ENCODE measurements at regions not wholly inside any gene's neighbourhood (a gene's known extent, or its start where the extent isn't known, plus 50 kb on each side); places are given as distances from the start of the nearest gene placed in this dataset.

DNA sequence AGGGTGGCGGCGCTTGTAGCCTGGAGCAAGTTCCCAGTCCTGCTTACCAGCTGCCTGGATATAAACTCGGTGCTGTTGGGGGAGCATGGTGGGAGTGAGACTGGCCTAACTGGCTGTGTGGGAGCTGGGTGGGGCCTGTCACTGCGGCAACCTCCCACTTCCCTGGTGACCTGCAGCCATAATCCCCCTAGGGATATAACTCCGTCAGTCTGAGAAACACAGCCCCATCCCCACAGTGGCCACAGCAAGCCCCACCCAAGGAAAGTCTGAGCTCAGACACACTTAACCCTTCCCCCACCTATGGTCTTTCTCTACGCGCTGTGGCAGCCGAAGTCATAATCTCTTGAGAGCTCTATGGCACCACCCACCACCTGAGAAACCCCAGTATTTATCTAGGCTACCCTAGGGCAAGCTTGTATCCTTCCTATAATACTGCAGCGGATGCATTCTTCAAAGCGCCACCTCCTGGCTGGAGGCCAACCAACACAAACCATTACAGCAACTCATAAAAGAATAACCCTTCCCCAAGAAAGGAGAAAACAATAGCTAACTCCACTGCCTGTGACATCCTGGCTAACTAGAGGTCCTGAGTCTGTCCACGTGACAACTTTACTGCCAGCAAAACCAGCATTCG, 57.4 kb downstream of the ZNF648 start:
- no peaks in the 10 kb centered on the region for H3K9me3 ChIP-seq (replicated peaks; ENCODE audit: control insufficient read depth, low read depth, low read length)
- H3K27ac ChIP-seq (ENCODE audit: low read length), result no peak overlapping the region
- no peak for DNase-seq
- H3K4me1 ChIP-seq (ENCODE audit: control insufficient read depth, insufficient read depth, low read length), result peaks cover 3% of the 10 kb centered on the region
- H3K4me3 ChIP-seq (ENCODE audit: low read length), result no peak overlapping the region
- no peaks in the 10 kb centered on the region for H3K36me3 ChIP-seq (ENCODE audit: control insufficient read depth, insufficient read depth, low read length)
- H3K27me3 ChIP-seq (ENCODE audit: control insufficient read depth, insufficient read depth, low read length), result no peaks in the 10 kb centered on the region
- WGBS (ENCODE audit: insufficient coverage), result 77% methylated on average over 7 of the region's 12 CpGs

DNA sequence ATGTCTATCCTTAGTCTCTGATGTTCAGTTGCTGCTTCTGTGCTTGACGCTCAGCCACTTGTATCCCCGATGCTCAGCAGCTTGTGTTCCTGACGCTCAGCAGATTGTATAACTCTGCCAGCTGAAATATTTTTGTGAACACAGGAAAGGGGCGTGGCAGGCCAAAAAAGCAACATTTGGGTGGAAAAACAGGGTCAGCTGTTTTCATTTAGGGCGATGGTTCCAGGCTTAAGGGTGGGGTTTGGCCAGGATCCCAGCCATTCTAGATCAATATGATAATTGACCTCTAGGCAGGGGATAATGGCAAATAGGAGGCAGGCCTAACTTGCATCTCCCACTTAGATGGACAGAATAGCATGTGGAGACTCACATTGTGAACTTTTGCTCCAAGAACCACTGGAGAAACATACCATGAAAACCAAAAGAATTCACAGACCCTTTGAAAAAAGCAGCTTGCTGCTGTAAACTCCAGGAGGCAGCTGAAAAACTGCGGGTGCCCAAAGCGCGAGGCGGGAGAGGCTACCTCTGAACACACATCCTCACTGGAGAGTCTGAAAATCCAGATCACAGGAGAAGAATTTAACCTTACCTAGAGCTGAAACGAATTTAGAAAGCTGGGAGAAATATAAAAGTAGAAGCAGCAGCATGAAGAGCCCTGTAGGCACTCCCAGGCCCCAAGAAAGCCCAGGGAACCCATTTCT, 58.3 kb downstream of the ZNF648 start:
- 47% methylated on average over 5 of the region's 10 CpGs for WGBS (ENCODE audit: insufficient coverage)
- H3K27me3 ChIP-seq (ENCODE audit: control insufficient read depth, insufficient read depth, low read length), result no peaks in the 10 kb centered on the region

DNA sequence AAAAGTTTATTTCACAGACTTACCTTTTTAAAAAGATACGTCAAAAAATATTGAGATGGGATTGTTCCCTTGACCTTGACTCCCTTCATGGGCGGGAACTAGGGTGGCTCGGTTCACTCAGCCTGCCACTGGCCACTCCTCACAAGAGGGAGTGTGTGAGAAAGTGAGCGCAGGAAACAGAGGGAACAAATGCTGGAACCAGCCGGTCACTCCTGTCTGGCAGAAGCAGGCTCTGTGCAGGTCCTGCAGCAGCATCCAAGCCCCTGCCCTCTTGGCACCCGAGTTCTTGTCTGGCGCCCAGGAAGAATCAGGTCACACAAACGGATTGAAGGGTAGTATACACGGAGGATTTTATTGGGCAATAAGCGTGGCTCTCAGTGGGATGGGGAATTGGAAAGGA, 58.9 kb downstream of the ZNF648 start:
- Histone ChIP-seq H3K4me3 (ENCODE audit: low read length) (no peak overlapping the region), H3K27ac (ENCODE audit: low read length) (no peak overlapping the region), H3K36me3 (ENCODE audit: control insufficient read depth, insufficient read depth, low read length) (no peaks in the 10 kb centered on the region), H3K27me3 (ENCODE audit: control insufficient read depth, insufficient read depth, low read length) (no peaks in the 10 kb centered on the region), H3K4me1 (ENCODE audit: control insufficient read depth, insufficient read depth, low read length) (peaks cover 3% of the 10 kb centered on the region), H3K9me3 (replicated peaks; ENCODE audit: control insufficient read depth, low read depth, low read length) (no peaks in the 10 kb centered on the region)
- DNase-seq, result no peak
- WGBS (ENCODE audit: insufficient coverage), result 54% methylated on average over 6 of the region's 10 CpGs

More for the DNA sequence above, 58.3 kb downstream of the ZNF648 start:
- H3K4me1 ChIP-seq (ENCODE audit: control insufficient read depth, insufficient read depth, low read length), result peaks cover 3% of the 10 kb centered on the region
- H3K27ac ChIP-seq (ENCODE audit: low read length), result no peak overlapping the region
- no peak overlapping the region for H3K4me3 ChIP-seq (ENCODE audit: low read length)
- peak; percentile 22 for DNase-seq
- H3K9me3 ChIP-seq (replicated peaks; ENCODE audit: control insufficient read depth, low read depth, low read length), result no peaks in the 10 kb centered on the region
- H3K36me3 ChIP-seq (ENCODE audit: control insufficient read depth, insufficient read depth, low read length), result no peaks in the 10 kb centered on the region

DNA sequence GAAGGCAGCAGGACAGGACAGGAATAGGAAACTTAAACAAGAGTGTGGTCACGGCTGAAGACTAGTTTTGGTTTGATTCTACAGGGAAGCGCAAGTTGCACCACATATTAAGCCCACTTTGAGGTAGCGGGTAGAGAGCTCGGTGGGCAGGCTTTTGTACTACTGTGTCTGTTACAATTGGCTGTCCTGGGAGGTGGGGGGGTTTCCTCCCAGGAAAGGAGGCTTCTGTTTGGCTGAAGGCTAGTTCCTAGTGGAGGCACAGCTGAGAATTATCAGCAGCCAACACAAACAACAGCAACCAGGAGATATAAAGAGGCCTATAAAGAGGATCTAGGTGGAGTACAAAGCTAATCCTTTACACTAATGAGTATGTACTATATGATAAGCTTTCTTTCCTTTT, 62.7 kb downstream of the ZNF648 start:
- no peak for DNase-seq
- 83% methylated on average over 3 of the region's 4 CpGs for WGBS (ENCODE audit: insufficient coverage)
- H3K9me3 ChIP-seq (replicated peaks; ENCODE audit: control insufficient read depth, low read depth, low read length), result no peaks in the 10 kb centered on the region
- no peaks in the 10 kb centered on the region for H3K36me3 ChIP-seq (ENCODE audit: control insufficient read depth, insufficient read depth, low read length)
- H3K4me3 ChIP-seq (ENCODE audit: low read length), result no peak overlapping the region
- no peaks in the 10 kb centered on the region for H3K27me3 ChIP-seq (ENCODE audit: control insufficient read depth, insufficient read depth, low read length)
- peaks cover 3% of the 10 kb centered on the region for H3K4me1 ChIP-seq (ENCODE audit: control insufficient read depth, insufficient read depth, low read length)
- no peak overlapping the region for H3K27ac ChIP-seq (ENCODE audit: low read length)

DNA sequence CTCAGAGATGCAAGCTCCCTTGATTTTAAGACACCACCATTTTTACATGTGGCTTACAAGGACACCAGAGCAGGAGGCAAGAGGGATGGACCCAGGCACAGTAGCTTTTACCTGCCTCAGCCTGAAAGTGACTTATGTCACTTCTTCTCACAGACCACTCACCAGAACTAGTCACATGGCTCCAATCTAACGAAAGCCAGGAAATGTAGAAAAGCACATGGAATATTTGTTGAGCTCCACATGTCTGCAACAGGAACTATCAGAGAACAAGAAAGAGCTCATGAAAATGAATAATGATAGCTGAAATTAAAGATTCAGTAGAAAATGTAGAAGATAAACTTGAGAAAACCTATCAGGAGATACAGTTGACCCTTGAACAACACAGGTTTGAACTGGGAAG, 69.4 kb downstream of the ZNF648 start:
- Histone ChIP-seq H3K27me3 (ENCODE audit: control insufficient read depth, insufficient read depth, low read length) (no peaks in the 10 kb centered on the region), H3K27ac (ENCODE audit: low read length) (no peak overlapping the region), H3K36me3 (ENCODE audit: control insufficient read depth, insufficient read depth, low read length) (no peaks in the 10 kb centered on the region), H3K9me3 (replicated peaks; ENCODE audit: control insufficient read depth, low read depth, low read length) (no peaks in the 10 kb centered on the region), H3K4me1 (ENCODE audit: control insufficient read depth, insufficient read depth, low read length) (no peaks in the 10 kb centered on the region), H3K4me3 (ENCODE audit: low read length) (no peak overlapping the region)
- no peak for DNase-seq
- WGBS (ENCODE audit: insufficient coverage), result no CpG with 5 or more reads among the region's 1 CpG

DNA sequence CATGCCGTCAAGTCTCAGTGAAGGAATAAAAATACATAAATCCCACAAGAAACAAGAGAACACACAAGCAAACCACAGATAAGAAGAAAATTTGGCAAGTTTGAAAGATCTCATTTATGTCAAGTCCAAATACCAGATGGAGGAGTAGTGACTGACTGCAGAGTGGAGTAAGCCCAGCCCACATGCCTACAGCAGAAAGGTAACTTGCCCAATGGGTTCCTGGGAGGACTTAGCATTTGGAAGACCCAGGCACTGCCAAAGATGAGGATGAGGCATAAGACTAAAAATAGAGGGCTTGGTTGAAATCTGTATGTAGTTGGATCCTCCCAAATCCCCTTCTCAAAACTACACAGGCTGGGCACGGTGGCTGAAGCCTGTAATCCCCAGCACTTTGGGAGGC, 70.8 kb downstream of the ZNF648 start:
- Histone ChIP-seq H3K27ac (ENCODE audit: low read length) (no peak overlapping the region), H3K36me3 (ENCODE audit: control insufficient read depth, insufficient read depth, low read length) (no peaks in the 10 kb centered on the region), H3K4me3 (ENCODE audit: low read length) (no peak overlapping the region), H3K27me3 (ENCODE audit: control insufficient read depth, insufficient read depth, low read length) (no peaks in the 10 kb centered on the region), H3K4me1 (ENCODE audit: control insufficient read depth, insufficient read depth, low read length) (no peaks in the 10 kb centered on the region), H3K9me3 (replicated peaks; ENCODE audit: control insufficient read depth, low read depth, low read length) (no peaks in the 10 kb centered on the region)
- DNase-seq, result no peak
- WGBS (ENCODE audit: insufficient coverage), result no CpG with 5 or more reads among the region's 2 CpGs

DNA sequence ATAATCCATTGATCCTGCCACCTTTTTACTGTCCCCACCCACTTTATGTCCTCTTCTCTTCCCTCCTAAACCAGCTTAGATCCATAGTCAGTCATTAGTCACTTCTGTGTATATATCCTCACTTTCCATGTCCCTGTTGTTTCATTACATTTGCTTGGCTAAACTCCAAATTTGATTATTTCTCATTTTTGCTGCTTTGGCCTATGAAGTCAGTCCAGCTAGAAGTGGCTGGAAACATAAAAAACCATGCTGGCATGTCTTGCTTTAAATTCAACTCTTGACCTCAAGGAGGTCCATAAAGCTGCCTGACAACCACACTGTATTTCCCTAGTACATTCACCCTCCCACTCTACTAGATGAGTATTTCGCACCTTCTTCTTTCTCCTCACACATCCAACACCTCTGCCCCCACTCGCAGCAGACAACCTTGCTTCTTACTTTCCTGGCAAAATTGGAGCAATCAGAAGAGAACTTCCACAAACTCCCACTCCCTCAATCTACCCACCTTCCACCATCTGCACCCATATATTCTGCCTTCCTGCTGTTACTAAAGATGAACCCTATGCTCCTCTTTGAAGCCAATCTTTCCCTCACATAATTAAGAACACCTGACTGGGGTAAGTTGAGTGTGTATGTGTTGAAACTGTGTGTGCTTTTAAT, 72.1 kb downstream of the ZNF648 start:
- Histone ChIP-seq H3K9me3 (replicated peaks; ENCODE audit: control insufficient read depth, low read depth, low read length) (no peaks in the 10 kb centered on the region), H3K36me3 (ENCODE audit: control insufficient read depth, insufficient read depth, low read length) (no peaks in the 10 kb centered on the region), H3K27ac (ENCODE audit: low read length) (no peak overlapping the region), H3K4me3 (ENCODE audit: low read length) (no peak overlapping the region), H3K4me1 (ENCODE audit: control insufficient read depth, insufficient read depth, low read length) (no peaks in the 10 kb centered on the region), H3K27me3 (ENCODE audit: control insufficient read depth, insufficient read depth, low read length) (no peaks in the 10 kb centered on the region)
- 75% methylated on average over 2 of the region's 2 CpGs for WGBS (ENCODE audit: insufficient coverage)
- no peak for DNase-seq

DNA sequence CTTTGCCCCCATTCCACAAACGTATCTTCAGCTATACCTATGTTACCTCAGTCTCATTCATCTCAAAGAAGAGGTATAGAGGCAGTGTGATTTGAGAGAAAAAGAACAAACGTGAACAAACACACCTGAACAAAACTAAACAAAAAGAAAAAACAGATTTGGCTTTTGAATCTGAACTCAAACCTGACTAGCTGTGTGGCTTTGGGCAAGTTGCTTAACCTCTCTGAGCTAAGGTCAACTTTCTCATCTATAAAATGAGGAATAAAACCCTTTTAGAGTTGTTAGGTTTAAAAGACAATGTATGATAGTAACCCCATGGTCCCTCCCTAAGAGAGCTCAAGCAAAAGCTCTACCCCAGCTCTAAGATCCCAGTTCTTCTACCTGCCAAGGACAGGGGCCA, 73.5 kb downstream of the ZNF648 start:
- no peak overlapping the region for H3K4me3 ChIP-seq (ENCODE audit: low read length)
- no peak for DNase-seq
- H3K27ac ChIP-seq (ENCODE audit: low read length), result no peak overlapping the region
- H3K9me3 ChIP-seq (replicated peaks; ENCODE audit: control insufficient read depth, low read depth, low read length), result no peaks in the 10 kb centered on the region
- no CpG with 5 or more reads among the region's 2 CpGs for WGBS (ENCODE audit: insufficient coverage)
- H3K4me1 ChIP-seq (ENCODE audit: control insufficient read depth, insufficient read depth, low read length), result no peaks in the 10 kb centered on the region
- no peaks in the 10 kb centered on the region for H3K27me3 ChIP-seq (ENCODE audit: control insufficient read depth, insufficient read depth, low read length)
- H3K36me3 ChIP-seq (ENCODE audit: control insufficient read depth, insufficient read depth, low read length), result no peaks in the 10 kb centered on the region

DNA sequence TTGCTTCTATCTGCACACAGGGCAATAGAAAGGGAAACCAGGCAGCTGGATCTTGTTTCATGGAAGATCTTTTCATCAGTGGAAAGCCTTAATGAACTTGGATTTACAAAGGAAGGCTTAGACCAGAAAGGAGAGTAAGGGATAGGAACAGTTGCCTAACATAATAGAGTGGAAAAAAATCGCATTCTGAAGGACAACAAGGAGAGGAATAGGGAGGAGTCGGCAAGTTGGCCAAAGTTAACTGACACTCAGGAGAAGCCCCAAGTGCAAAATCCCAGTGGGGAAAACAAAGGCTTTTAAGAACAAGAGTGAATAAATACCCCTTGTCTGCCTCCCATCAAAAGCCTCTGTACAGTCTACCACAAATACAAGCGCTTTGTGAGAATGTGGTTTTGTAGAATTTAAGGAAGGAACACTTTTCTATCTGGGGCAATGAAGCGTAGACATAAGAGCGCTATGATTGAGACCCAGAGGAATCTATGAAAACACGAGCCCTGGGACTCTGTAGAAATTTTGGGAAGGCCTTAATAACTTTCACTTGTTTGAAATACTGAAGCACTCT, 74.1 kb downstream of the ZNF648 start:
- no peak for DNase-seq
- no peak overlapping the region for H3K27ac ChIP-seq (ENCODE audit: low read length)
- WGBS (ENCODE audit: insufficient coverage), result 35% methylated on average over 2 of the region's 6 CpGs

DNA sequence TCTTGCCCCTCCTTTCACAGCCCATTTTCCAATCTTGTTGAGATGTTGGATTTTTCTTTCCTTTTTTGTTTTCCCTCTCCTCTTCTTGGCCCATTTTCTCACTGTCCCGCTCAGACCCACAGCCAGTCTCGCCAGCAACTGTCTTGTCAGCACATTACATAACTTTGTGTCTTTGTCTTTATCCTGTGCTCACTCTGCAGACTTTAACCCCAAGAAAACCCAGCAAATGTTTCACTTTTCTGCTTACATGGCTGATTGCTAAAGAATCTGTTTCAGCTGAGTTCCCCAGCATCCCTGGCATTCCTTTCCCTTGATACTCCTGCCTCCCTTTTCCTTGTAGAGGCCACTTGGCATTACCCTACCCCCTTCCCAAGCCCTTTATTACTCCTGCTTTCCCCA, 74.6 kb downstream of the ZNF648 start:
- 17% methylated on average over 2 of the region's 2 CpGs for WGBS (ENCODE audit: insufficient coverage)
- no peaks in the 10 kb centered on the region for H3K4me1 ChIP-seq (ENCODE audit: control insufficient read depth, insufficient read depth, low read length)
- H3K36me3 ChIP-seq (ENCODE audit: control insufficient read depth, insufficient read depth, low read length), result no peaks in the 10 kb centered on the region
- no peaks in the 10 kb centered on the region for H3K9me3 ChIP-seq (replicated peaks; ENCODE audit: control insufficient read depth, low read depth, low read length)
- H3K4me3 ChIP-seq (ENCODE audit: low read length), result no peak overlapping the region
- H3K27ac ChIP-seq (ENCODE audit: low read length), result no peak overlapping the region
- H3K27me3 ChIP-seq (ENCODE audit: control insufficient read depth, insufficient read depth, low read length), result no peaks in the 10 kb centered on the region
- no peak for DNase-seq

More for the DNA sequence above, 74.1 kb downstream of the ZNF648 start:
- no peak overlapping the region for H3K4me3 ChIP-seq (ENCODE audit: low read length)
- no peaks in the 10 kb centered on the region for H3K9me3 ChIP-seq (replicated peaks; ENCODE audit: control insufficient read depth, low read depth, low read length)
- H3K27me3 ChIP-seq (ENCODE audit: control insufficient read depth, insufficient read depth, low read length), result no peaks in the 10 kb centered on the region
- H3K36me3 ChIP-seq (ENCODE audit: control insufficient read depth, insufficient read depth, low read length), result no peaks in the 10 kb centered on the region
- H3K4me1 ChIP-seq (ENCODE audit: control insufficient read depth, insufficient read depth, low read length), result no peaks in the 10 kb centered on the region
